OCI-LY1 (cell line): ENCODE measurements at regions not wholly inside any gene's neighbourhood (a gene's known extent, or its start where the extent isn't known, plus 50 kb on each side); places are given as distances from the start of the nearest gene placed in this dataset.

Experiments
- H2AFZ ChIP-seq: fragments of 200-600 bp; sonication (generic), shearing (Covaris generic); 2 replicates; pipeline ENCODE4 v1.6.0; 2014; ENCODE audit warnings: antibody characterized with exemption, mild to moderate bottlenecking, low read length
- H3F3A ChIP-seq: fragments of 200-600 bp; sonication (generic), shearing (Covaris generic); 2 replicates; pipeline ENCODE4 v1.6.0; 2014; ENCODE audit warnings: mild to moderate bottlenecking, antibody characterized with exemption, low read length, moderate library complexity; ENCODE audit not compliant: insufficient read depth
- H3K27ac ChIP-seq: fragments of 200-600 bp; sonication (generic); 2 replicates; pipeline ENCODE4 v1.5.1; 2014; ENCODE audit warnings: low read length, mixed run types, mild to moderate bottlenecking, low read depth; ENCODE audit not compliant: poor library complexity, severe bottlenecking
- H3K27me3 ChIP-seq: fragments of 200-600 bp; sonication (generic); 2 replicates; pipeline ENCODE4 v1.6.0; 2014; ENCODE audit warnings: antibody characterized with exemption, mild to moderate bottlenecking, low read length, moderate library complexity; ENCODE audit not compliant: insufficient read depth
- H3K36me3 ChIP-seq: fragments of 200-600 bp; sonication (generic); 2 replicates; pipeline ENCODE4 v1.6.1; 2014; ENCODE audit warnings: mild to moderate bottlenecking, antibody characterized with exemption, low read length, moderate library complexity, mixed read lengths; ENCODE audit not compliant: insufficient read depth
- H3K4me1 ChIP-seq: fragments of 200-600 bp; sonication (generic); 2 replicates; pipeline ENCODE4 v1.5.1; 2014; ENCODE audit warnings: mild to moderate bottlenecking, low read length, moderate library complexity; ENCODE audit not compliant: insufficient read depth, severe bottlenecking
- H3K4me2 ChIP-seq: fragments of 200-600 bp; sonication (generic), shearing (Covaris generic); 2 replicates; pipeline ENCODE4 v1.6.1; 2014; ENCODE audit warnings: low read length
- H3K4me3 ChIP-seq: fragments of 200-600 bp; sonication (generic); 2 replicates; pipeline ENCODE4 v1.5.1; 2014; ENCODE audit warnings: low read length, low read depth, mild to moderate bottlenecking, mixed read lengths; ENCODE audit not compliant: poor library complexity, severe bottlenecking
- H3K79me2 ChIP-seq: fragments of 200-600 bp; shearing (Covaris generic); 2 replicates; pipeline ENCODE4 v1.6.1; 2016; ENCODE audit warnings: mixed run types, low read length, mixed read lengths; ENCODE audit not compliant: insufficient read depth
- H3K9ac ChIP-seq: fragments of 200-600 bp; sonication (generic), shearing (Covaris generic); 2 replicates; pipeline ENCODE4 v1.6.1; 2014; ENCODE audit warnings: mild to moderate bottlenecking, low read length, mixed read lengths
- H3K9me2 ChIP-seq: fragments of 200-600 bp; sonication (generic), shearing (Covaris generic); 2 replicates; pipeline ENCODE4 v1.6.1; 2014; ENCODE audit warnings: low read depth, mild to moderate bottlenecking, low read length, mixed read lengths
- H3K9me3 ChIP-seq: fragments of 200-600 bp; shearing (Covaris generic); 2 replicates; pipeline ENCODE4 v1.6.1; 2014; ENCODE audit warnings: low read length, mixed read lengths
- H4K20me1 ChIP-seq: fragments of 200-600 bp; sonication (generic), shearing (Covaris generic); 2 replicates; pipeline ENCODE4 v1.6.0; 2016; ENCODE audit warnings: mild to moderate bottlenecking, low read length; ENCODE audit not compliant: insufficient read depth
- CTCF ChIP-seq: fragments of 200-600 bp; sonication (generic), shearing (Covaris generic); IDR thresholded peaks from 2 replicates; pipeline ENCODE4 v1.5.1; 2017; ENCODE audit warnings: mild to moderate bottlenecking, antibody characterized with exemption, low read length, moderate library complexity, mixed read lengths
- EZH2 ChIP-seq: fragments of 200-600 bp; sonication (generic), shearing (Covaris generic); IDR thresholded peaks from 2 replicates; pipeline ENCODE4 v1.8.0; 2017; ENCODE audit warnings: borderline replicate concordance, mixed run types, mild to moderate bottlenecking, antibody characterized with exemption, low read length, moderate library complexity, mixed read lengths

DNA sequence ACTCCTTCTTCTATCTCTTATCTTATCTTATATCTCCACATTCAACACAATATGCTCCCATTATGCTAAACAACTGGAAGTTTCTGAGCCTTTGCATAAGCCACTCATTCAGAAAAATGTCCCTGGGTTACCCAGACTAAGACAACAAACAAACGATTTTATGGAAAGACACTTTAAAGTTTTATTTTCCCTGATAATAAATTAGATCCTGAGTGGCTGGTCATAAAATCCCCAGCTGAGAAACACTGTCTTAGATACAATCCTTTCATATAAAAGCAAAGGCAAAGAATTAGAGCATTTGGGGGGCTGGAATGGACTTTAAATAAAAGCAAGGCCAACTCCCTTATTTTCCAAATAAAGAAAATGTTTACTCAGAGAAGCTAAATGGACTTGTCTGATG lies 322.3 kb downstream of the GBE1 start:
- H3K9ac ChIP-seq, result no peak overlapping the region

GRCh38 chr3:81437683-81438082 lies 323.8 kb downstream of the GBE1 start:
- no peaks in the 10 kb centered on the region for H3K9me3 ChIP-seq
- H3K27ac ChIP-seq, result no peak overlapping the region
- no peaks in the 10 kb centered on the region for H3K9me2 ChIP-seq
- no peak overlapping the region for H2AFZ ChIP-seq
- H3K79me2 ChIP-seq, result no peaks in the 10 kb centered on the region
- H3K4me1 ChIP-seq, result no peaks in the 10 kb centered on the region
- no peak overlapping the region for H3K9ac ChIP-seq
- H3K36me3 ChIP-seq, result no peaks in the 10 kb centered on the region
- no peak overlapping the region for H3K4me2 ChIP-seq
- H3K4me3 ChIP-seq, result no peak overlapping the region
- H3F3A ChIP-seq, result no peaks in the 10 kb centered on the region
- H4K20me1 ChIP-seq, result no peaks in the 10 kb centered on the region
- TF ChIP-seq CTCF, result no peak
- TF ChIP-seq EZH2, result no peak
- no peaks in the 10 kb centered on the region; the same call in 1 of the 2 replicates for H3K27me3 ChIP-seq

More for the DNA sequence above, 322.3 kb downstream of the GBE1 start:
- Histone ChIP-seq H3K9me2 (no peaks in the 10 kb centered on the region), H3K36me3 (no peaks in the 10 kb centered on the region), H3F3A (no peaks in the 10 kb centered on the region), H2AFZ (no peak overlapping the region), H4K20me1 (no peaks in the 10 kb centered on the region), H3K4me3 (no peak overlapping the region), H3K27ac (no peak overlapping the region), H3K4me1 (no peaks in the 10 kb centered on the region), H3K27me3 (no peaks in the 10 kb centered on the region; the same call in 1 of the 2 replicates), H3K9me3 (no peaks in the 10 kb centered on the region), H3K4me2 (no peak overlapping the region), H3K79me2 (no peaks in the 10 kb centered on the region)
- no peak for TF ChIP-seq CTCF
- no peak for TF ChIP-seq EZH2

GRCh38 chr3:81436182-81436581 lies 325.3 kb downstream of the GBE1 start:
- no peaks in the 10 kb centered on the region for H3K36me3 ChIP-seq

More at GRCh38 chr3:81436182-81436581, 325.3 kb downstream of the GBE1 start:
- no peaks in the 10 kb centered on the region for H3K4me1 ChIP-seq
- H3K4me3 ChIP-seq, result no peak overlapping the region
- no peaks in the 10 kb centered on the region; the same call in 1 of the 2 replicates for H3K27me3 ChIP-seq
- no peak overlapping the region for H3K4me2 ChIP-seq
- no peaks in the 10 kb centered on the region for H3F3A ChIP-seq
- TF ChIP-seq EZH2, result no peak
- no peak for TF ChIP-seq CTCF
- H2AFZ ChIP-seq, result no peak overlapping the region
- H3K9ac ChIP-seq, result no peak overlapping the region
- no peaks in the 10 kb centered on the region for H4K20me1 ChIP-seq
- H3K27ac ChIP-seq, result no peak overlapping the region
- no peaks in the 10 kb centered on the region for H3K9me3 ChIP-seq
- no peaks in the 10 kb centered on the region for H3K79me2 ChIP-seq
- H3K9me2 ChIP-seq, result no peaks in the 10 kb centered on the region
